ENCODE measurements at regions not wholly inside any gene's neighbourhood (a gene's known extent, or its start where the extent isn't known, plus 50 kb on each side); places are given as distances from the start of the nearest gene placed in this dataset.

GRCh38 chr12:118908811-118909210 lies 72.5 kb upstream of the SRRM4 start:
- TF ChIP-seq, protein P1, sequence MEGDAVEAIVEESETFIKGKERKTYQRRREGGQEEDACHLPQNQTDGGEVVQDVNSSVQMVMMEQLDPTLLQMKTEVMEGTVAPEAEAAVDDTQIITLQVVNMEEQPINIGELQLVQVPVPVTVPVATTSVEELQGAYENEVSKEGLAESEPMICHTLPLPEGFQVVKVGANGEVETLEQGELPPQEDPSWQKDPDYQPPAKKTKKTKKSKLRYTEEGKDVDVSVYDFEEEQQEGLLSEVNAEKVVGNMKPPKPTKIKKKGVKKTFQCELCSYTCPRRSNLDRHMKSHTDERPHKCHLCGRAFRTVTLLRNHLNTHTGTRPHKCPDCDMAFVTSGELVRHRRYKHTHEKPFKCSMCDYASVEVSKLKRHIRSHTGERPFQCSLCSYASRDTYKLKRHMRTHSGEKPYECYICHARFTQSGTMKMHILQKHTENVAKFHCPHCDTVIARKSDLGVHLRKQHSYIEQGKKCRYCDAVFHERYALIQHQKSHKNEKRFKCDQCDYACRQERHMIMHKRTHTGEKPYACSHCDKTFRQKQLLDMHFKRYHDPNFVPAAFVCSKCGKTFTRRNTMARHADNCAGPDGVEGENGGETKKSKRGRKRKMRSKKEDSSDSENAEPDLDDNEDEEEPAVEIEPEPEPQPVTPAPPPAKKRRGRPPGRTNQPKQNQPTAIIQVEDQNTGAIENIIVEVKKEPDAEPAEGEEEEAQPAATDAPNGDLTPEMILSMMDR (IDR thresholded peaks at IDR 0.05; ENCODE audit: low read depth, low read length), result no peak
- DNase-seq (ENCODE audit: low read depth, low spot score), result no peak
- H3K4me3 ChIP-seq (ENCODE audit: low read depth, low read length), result no peak overlapping the region
- in situ Hi-C loops (cut with HindIII; ENCODE audit: low sequenced_read_pairs), result no loop called here

DNA sequence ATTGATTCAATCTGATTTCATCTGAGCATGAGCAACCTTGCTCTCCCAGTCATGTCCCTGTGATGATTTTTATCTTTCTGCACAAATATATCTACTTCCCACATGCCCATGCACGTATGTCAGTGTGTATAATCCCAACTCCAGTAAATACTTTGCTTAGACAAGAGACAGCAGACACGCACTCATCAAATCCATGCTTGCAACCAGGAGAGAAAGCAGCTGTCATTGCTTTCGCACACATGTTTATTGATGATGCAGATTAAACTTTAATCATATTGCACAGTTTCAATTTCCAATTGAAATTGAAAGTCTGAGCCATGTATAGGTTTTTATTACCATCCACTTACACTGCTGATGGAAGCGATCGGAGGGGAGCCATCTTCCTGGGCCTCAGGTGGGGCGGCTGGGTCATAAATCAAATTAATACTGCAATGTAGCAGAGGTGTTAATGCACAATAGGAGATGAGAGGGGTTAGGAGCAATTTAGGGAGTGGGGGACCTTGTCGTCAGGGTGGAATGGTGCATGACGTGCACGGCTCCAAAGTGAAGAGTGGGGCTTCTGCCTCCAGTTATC lies 68.6 kb upstream of the SRRM4 start:
- TF ChIP-seq, protein P1 (IDR thresholded peaks at IDR 0.05; ENCODE audit: low read depth, low read length), result no peak
- in situ Hi-C loops (cut with HindIII; ENCODE audit: low sequenced_read_pairs), result no loop called here
- DNase-seq (ENCODE audit: low read depth, low spot score), result no peak
- H3K4me3 ChIP-seq (ENCODE audit: low read depth, low read length), result no peak overlapping the region

GRCh38 chr12:118921761-118922160 lies 59.6 kb upstream of the SRRM4 start:
- TF ChIP-seq, protein P1 (IDR thresholded peaks at IDR 0.05; ENCODE audit: low read depth, low read length), result no peak
- in situ Hi-C loops (cut with HindIII; ENCODE audit: low sequenced_read_pairs), result no loop called here
- no peak for DNase-seq (ENCODE audit: low read depth, low spot score)
- no peak overlapping the region for H3K4me3 ChIP-seq (ENCODE audit: low read depth, low read length)

DNA sequence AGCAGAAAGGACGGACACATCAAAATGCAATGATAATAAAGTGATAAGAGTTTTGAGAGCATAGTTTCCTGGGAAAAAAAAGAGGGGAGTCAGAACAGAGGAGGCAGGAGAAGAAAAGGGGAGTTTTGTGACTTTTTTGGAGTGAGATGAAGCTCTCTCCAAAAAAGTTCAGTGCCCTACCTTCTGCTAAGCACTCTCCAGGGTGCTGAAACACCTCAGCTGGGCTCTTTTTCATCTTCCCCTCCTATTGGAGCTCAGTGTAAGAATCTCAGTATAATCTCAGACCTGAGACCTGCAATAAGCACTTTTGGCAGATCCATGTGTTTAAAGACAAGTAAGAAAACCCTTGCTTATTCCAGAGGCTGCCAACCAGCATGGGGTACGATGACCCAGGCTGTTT lies 58.9 kb upstream of the SRRM4 start:
- no peak for DNase-seq (ENCODE audit: low read depth, low spot score)
- TF ChIP-seq, protein P1 (IDR thresholded peaks at IDR 0.05; ENCODE audit: low read depth, low read length), result no peak
- H3K4me3 ChIP-seq (ENCODE audit: low read depth, low read length), result no peak overlapping the region
- in situ Hi-C loops (cut with HindIII; ENCODE audit: low sequenced_read_pairs), result no loop called here

DNA sequence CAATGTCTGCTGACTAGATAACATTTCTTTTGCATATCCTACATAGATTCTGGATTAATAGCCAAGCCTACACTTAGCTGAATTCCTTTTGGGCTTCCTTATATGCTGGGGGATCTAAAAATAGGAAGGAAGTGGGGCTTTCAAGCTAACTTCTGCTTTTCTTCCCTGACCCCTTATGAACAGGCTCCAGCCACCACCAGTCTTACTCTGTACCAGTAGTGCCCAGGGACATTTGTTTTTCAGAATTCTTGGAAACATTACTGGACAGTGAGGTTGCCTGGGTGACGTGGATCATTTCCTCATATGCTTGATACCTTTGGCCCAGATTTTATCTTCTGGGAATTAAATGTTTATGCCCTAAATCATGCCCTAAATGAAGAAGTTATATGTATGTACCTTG lies 55.9 kb upstream of the SRRM4 start:
- no peak overlapping the region for H3K4me3 ChIP-seq (ENCODE audit: low read depth, low read length)
- DNase-seq (ENCODE audit: low read depth, low spot score), result no peak
- in situ Hi-C loops (cut with HindIII; ENCODE audit: low sequenced_read_pairs), result no loop called here
- TF ChIP-seq, protein P1 (IDR thresholded peaks at IDR 0.05; ENCODE audit: low read depth, low read length), result no peak

GRCh38 chr12:118925826-118926225 lies 55.5 kb upstream of the SRRM4 start:
- no peak overlapping the region for H3K4me3 ChIP-seq (ENCODE audit: low read depth, low read length)
- TF ChIP-seq, protein P1 (IDR thresholded peaks at IDR 0.05; ENCODE audit: low read depth, low read length), result no peak
- DNase-seq (ENCODE audit: low read depth, low spot score), result no peak
- in situ Hi-C loops (cut with HindIII; ENCODE audit: low sequenced_read_pairs), result no loop called here

All from astrocyte of the spinal cord (primary cell).